ENCODE measurements at regions not wholly inside any gene's neighbourhood (a gene's known extent, or its start where the extent isn't known, plus 50 kb on each side); places are given as distances from the start of the nearest gene placed in this dataset.

DNA sequence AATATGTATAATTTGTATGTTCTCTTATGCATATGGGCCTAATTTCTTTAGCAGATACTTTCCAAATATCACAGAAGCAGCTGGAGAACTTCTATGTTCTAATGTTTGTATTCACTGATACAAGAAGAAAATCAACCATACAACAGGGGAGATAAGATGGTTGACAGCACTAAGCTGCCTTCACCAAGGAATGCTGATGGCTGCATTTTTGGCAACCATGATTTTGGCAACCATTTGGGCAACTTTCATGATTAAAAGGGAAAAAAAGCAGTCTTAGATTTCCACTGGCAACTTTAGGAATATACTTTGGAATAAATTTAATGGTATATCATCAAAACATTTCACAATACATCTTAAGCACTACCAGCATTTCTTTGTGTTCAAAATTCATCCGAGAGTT, 740.3 kb upstream of the CDH6 start:
- no peaks in the 10 kb centered on the region for H3K27me3 Mint-ChIP-seq (ENCODE audit: unreplicated experiment)
- BruUV-seq (replicated peaks) = no TSS peak
- no peak overlapping the region for H3K27ac Mint-ChIP-seq (ENCODE audit: unreplicated experiment)
- H3K9me3 Mint-ChIP-seq (ENCODE audit: low read depth, unreplicated experiment) = peaks cover 3% of the 10 kb centered on the region
- intact Hi-C loops (cut with micrococcal nuclease; ENCODE audit: unreplicated experiment) = no loop called here
- H3K36me3 Mint-ChIP-seq (ENCODE audit: insufficient read depth, unreplicated experiment) = no peaks in the 10 kb centered on the region
- TF ChIP-seq, protein P1, sequence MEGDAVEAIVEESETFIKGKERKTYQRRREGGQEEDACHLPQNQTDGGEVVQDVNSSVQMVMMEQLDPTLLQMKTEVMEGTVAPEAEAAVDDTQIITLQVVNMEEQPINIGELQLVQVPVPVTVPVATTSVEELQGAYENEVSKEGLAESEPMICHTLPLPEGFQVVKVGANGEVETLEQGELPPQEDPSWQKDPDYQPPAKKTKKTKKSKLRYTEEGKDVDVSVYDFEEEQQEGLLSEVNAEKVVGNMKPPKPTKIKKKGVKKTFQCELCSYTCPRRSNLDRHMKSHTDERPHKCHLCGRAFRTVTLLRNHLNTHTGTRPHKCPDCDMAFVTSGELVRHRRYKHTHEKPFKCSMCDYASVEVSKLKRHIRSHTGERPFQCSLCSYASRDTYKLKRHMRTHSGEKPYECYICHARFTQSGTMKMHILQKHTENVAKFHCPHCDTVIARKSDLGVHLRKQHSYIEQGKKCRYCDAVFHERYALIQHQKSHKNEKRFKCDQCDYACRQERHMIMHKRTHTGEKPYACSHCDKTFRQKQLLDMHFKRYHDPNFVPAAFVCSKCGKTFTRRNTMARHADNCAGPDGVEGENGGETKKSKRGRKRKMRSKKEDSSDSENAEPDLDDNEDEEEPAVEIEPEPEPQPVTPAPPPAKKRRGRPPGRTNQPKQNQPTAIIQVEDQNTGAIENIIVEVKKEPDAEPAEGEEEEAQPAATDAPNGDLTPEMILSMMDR (IDR thresholded peaks at IDR 0.05; ENCODE audit: unreplicated experiment) = no peak
- H3K4me3 Mint-ChIP-seq (ENCODE audit: low read depth, unreplicated experiment) = no peak overlapping the region
- CTCF ChIA-PET = no interaction called here
- no peak for DNase-seq
- no peaks in the 10 kb centered on the region for H3K4me1 Mint-ChIP-seq (ENCODE audit: low read depth, unreplicated experiment)

DNA sequence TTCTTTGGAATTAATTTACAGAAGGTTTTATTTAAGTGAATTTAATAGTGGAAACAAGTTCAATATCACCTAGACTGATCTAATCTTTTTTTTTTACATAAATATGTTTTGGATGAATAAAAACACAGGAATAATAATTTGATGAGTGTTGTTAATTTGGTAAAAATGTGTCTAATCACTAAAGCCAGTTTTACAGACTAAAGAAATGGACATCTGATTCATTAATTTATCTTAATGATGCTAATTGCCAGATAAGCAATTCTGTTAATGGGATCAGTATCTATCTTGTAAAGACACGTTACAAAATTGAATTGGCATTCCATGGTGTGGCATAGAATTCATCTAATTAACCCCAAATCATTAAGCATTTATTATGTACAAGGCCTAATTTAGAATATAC, 743.3 kb upstream of the CDH6 start:
- Mint-ChIP-seq H3K27ac (ENCODE audit: unreplicated experiment) (no peak overlapping the region), H3K9me3 (ENCODE audit: low read depth, unreplicated experiment) (peaks cover 5% of the 10 kb centered on the region), H3K4me3 (ENCODE audit: low read depth, unreplicated experiment) (no peak overlapping the region), H3K4me1 (ENCODE audit: low read depth, unreplicated experiment) (no peaks in the 10 kb centered on the region), H3K27me3 (ENCODE audit: unreplicated experiment) (no peaks in the 10 kb centered on the region), H3K36me3 (ENCODE audit: insufficient read depth, unreplicated experiment) (no peaks in the 10 kb centered on the region)
- intact Hi-C loops (cut with micrococcal nuclease; ENCODE audit: unreplicated experiment) = no loop called here
- CTCF ChIA-PET = no interaction called here
- TF ChIP-seq, protein P1 (IDR thresholded peaks at IDR 0.05; ENCODE audit: unreplicated experiment) = no peak
- no TSS peak for BruUV-seq (replicated peaks)
- DNase-seq = no peak

DNA sequence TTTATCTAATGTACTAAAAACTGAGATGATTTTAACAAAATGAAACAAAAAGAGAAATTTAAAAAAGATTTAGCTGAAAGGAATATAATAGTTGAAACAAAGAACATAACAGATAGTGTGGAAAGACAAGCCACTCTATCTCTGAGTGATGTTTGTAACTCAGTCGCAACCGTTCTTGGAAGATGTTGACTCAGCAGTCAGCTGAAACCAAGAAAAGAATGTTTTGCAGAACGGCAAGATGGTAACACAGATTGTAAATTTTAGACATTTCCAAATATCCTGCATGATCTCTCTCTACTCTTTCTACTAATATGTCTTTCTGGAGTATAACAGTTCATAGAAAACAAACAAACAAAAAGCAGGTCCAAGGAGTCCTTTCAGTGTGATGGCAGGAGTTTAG, 746.1 kb upstream of the CDH6 start:
- no peaks in the 10 kb centered on the region for H3K36me3 Mint-ChIP-seq (ENCODE audit: insufficient read depth, unreplicated experiment)

DNA sequence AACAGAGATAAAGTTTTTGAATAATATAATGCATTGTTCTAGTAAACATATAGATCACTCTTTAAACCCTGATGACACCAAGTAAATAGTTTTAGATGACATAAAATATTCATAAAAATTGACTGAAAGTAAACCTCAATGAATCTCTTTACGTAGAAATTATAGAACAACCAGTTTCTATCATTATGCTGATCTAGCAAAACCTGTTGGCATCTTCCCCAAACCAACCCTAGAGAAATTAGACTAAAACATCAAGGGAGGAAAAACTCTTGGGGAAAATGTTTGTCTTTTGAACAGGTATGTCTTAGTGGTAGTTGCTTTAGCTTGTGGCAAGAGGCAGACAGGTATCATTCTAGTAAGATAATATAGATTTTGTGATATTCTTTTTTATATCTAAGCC, 747.0 kb upstream of the CDH6 start:
- BruUV-seq (replicated peaks) = no TSS peak
- Mint-ChIP-seq H3K4me3 (ENCODE audit: low read depth, unreplicated experiment) (no peak overlapping the region), H3K9me3 (ENCODE audit: low read depth, unreplicated experiment) (peaks cover 2% of the 10 kb centered on the region), H3K4me1 (ENCODE audit: low read depth, unreplicated experiment) (no peaks in the 10 kb centered on the region), H3K27ac (ENCODE audit: unreplicated experiment) (no peak overlapping the region), H3K27me3 (ENCODE audit: unreplicated experiment) (no peaks in the 10 kb centered on the region), H3K36me3 (ENCODE audit: insufficient read depth, unreplicated experiment) (no peaks in the 10 kb centered on the region)
- no peak for DNase-seq
- TF ChIP-seq, protein P1 (IDR thresholded peaks at IDR 0.05; ENCODE audit: unreplicated experiment) = no peak
- intact Hi-C loops (cut with micrococcal nuclease; ENCODE audit: unreplicated experiment) = no loop called here
- CTCF ChIA-PET = interaction anchor here (0.6 kb wide), 1 partner anchor 1274 kb away, joined by 6 read pairs; no protein-coding TSS in a partner anchor

More for the DNA sequence above, 746.1 kb upstream of the CDH6 start:
- no TSS peak for BruUV-seq (replicated peaks)
- H3K27ac Mint-ChIP-seq (ENCODE audit: unreplicated experiment) = no peak overlapping the region
- intact Hi-C loops (cut with micrococcal nuclease; ENCODE audit: unreplicated experiment) = no loop called here
- no peaks in the 10 kb centered on the region for H3K4me1 Mint-ChIP-seq (ENCODE audit: low read depth, unreplicated experiment)
- H3K4me3 Mint-ChIP-seq (ENCODE audit: low read depth, unreplicated experiment) = no peak overlapping the region
- TF ChIP-seq, protein P1 (IDR thresholded peaks at IDR 0.05; ENCODE audit: unreplicated experiment) = no peak
- H3K9me3 Mint-ChIP-seq (ENCODE audit: low read depth, unreplicated experiment) = peaks cover 2% of the 10 kb centered on the region
- CTCF ChIA-PET = no interaction called here
- H3K27me3 Mint-ChIP-seq (ENCODE audit: unreplicated experiment) = no peaks in the 10 kb centered on the region
- no peak for DNase-seq
